ENCODE measurements at regions not wholly inside any gene's neighbourhood (a gene's known extent, or its start where the extent isn't known, plus 50 kb on each side); places are given as distances from the start of the nearest gene placed in this dataset.

DNA sequence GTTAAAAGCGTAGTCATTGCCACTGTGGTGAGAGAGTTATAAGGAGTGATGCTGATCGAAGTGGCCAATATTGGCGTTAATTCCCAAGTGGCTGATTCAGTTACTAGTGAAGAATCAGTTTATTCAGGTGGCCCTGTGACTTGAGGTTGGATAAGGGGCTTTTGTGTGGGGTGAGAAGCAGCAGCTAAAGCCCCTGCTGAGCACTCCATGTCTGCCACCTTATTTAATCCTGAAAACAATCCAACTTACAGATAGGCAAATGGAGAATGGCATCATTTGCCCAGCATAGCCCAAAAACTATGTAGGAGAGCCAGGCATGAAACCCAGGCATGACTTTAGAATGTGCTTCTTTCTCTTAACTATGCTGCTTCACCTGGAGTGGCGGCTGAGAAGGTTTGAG is 222.8 kb upstream of the KLF6 start:
- H3K27me3 Mint-ChIP-seq (ENCODE audit: low read depth) = peaks cover 2% of the 10 kb centered on the region
- Histone ChIP-seq H4K91ac (ENCODE audit: insufficient read length, low read depth, low read length) (no peak overlapping the region), H3K9me3 (ENCODE audit: control insufficient read depth, low read depth, low read length) (no peaks in the 10 kb centered on the region), H2BK5ac (ENCODE audit: insufficient read length, low read length) (no peak overlapping the region), H3K27ac (ENCODE audit: insufficient read length, low read depth, low read length) (no peak overlapping the region), H3K79me1 (ENCODE audit: insufficient read depth, low read depth, low read length, poor library complexity, severe bottlenecking) (no peaks in the 10 kb centered on the region), H4K20me1 (ENCODE audit: control insufficient read depth, insufficient read depth, insufficient read length) (no peaks in the 10 kb centered on the region), H3K23ac (ENCODE audit: insufficient read length, low read depth, low read length) (no peak overlapping the region), H2BK12ac (ENCODE audit: insufficient read length, low read depth, low read length) (no peak overlapping the region), H3K4me2 (ENCODE audit: insufficient read depth, insufficient read length, low read length) (no peak overlapping the region), H3K18ac (ENCODE audit: insufficient read length, low read depth, low read length) (no peak overlapping the region), H2BK120ac (ENCODE audit: low read depth, low read length, poor library complexity, severe bottlenecking) (no peak overlapping the region), H3K4me1 (ENCODE audit: insufficient read depth, low read length) (no peaks in the 10 kb centered on the region; the same call in 1 of the 2 replicates), H4K8ac (replicated peaks; ENCODE audit: insufficient read length, low read depth, low read length) (no peak overlapping the region), H2BK15ac (ENCODE audit: low read depth, low read length) (no peak overlapping the region), H2AFZ (ENCODE audit: low read length) (no peak overlapping the region), H3K27me3 (ENCODE audit: insufficient read depth, low read length) (0 out of 2 replicates have a peak, but pooled peaks cover 1% of the 10 kb centered on the region), H2AK5ac (ENCODE audit: insufficient read length, low read length) (no peak overlapping the region), H4K5ac (ENCODE audit: insufficient read length, low read depth, low read length) (no peak overlapping the region), H3K9ac (ENCODE audit: extremely low read depth, insufficient read length, low read length) (no peak overlapping the region), H3K56ac (ENCODE audit: insufficient read length, low read depth, low read length) (no peak overlapping the region), H3K23me2 (ENCODE audit: insufficient read length, low read depth, low read length, poor library complexity, severe bottlenecking) (no peaks in the 10 kb centered on the region), H3K79me2 (ENCODE audit: insufficient read depth, low read length) (no peaks in the 10 kb centered on the region), H3K4ac (ENCODE audit: low read depth, low read length) (no peak overlapping the region), H3T11ph (ENCODE audit: low read length) (no peak overlapping the region), H2BK20ac (ENCODE audit: low read depth, low read length, poor library complexity, severe bottlenecking) (no peak overlapping the region), H3K14ac (ENCODE audit: insufficient read depth, low read length) (no peak overlapping the region)
- peaks cover 17 to 29% of the 10 kb centered on the region in 2 experiments for H3K4me1 Mint-ChIP-seq
- H3K4me3 Mint-ChIP-seq = no peak overlapping the region
- DNase-seq = no peak
- WGBS (ENCODE audit: extremely low coverage, insufficient read length, low lambda C conversion rate) = no CpG with 5 or more reads among the region's 4 CpGs
- H3K36me3 Mint-ChIP-seq (ENCODE audit: insufficient read depth in 1 of 3, low read depth in 3 of 3) = peaks cover 0 to 3% (median 0%) of the 10 kb centered on the region in 3 experiments; a peak in 1 of 7 replicates
- TF ChIP-seq, protein P1, sequence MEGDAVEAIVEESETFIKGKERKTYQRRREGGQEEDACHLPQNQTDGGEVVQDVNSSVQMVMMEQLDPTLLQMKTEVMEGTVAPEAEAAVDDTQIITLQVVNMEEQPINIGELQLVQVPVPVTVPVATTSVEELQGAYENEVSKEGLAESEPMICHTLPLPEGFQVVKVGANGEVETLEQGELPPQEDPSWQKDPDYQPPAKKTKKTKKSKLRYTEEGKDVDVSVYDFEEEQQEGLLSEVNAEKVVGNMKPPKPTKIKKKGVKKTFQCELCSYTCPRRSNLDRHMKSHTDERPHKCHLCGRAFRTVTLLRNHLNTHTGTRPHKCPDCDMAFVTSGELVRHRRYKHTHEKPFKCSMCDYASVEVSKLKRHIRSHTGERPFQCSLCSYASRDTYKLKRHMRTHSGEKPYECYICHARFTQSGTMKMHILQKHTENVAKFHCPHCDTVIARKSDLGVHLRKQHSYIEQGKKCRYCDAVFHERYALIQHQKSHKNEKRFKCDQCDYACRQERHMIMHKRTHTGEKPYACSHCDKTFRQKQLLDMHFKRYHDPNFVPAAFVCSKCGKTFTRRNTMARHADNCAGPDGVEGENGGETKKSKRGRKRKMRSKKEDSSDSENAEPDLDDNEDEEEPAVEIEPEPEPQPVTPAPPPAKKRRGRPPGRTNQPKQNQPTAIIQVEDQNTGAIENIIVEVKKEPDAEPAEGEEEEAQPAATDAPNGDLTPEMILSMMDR (conservative IDR thresholded peaks at IDR 0.05) = no peak
- H3K27ac Mint-ChIP-seq = peak overlapping the region in 1 of 3 experiments; percentile 32; a peak in 1 of 7 replicates
- no peaks in the 10 kb centered on the region; a peak in 3 of 5 replicates for H3K9me3 Mint-ChIP-seq
